Chondrocyte (in vitro differentiated cells): ENCODE measurements at regions not wholly inside any gene's neighbourhood (a gene's known extent, or its start where the extent isn't known, plus 50 kb on each side); places are given as distances from the start of the nearest gene placed in this dataset.

Source experiments
- DNase-seq: peaks from one replicate; pipeline ENCODE4 v3.0.0; 2021; ENCODE audit warnings: mixed read lengths, low spot score
- H3K27ac Mint-ChIP-seq: one replicate; pipeline ENCODE4 v1.8.0; 2021; ENCODE audit warnings: mild to moderate bottlenecking, moderate library complexity, mixed read lengths; ENCODE audit not compliant: unreplicated experiment
- H3K27me3 Mint-ChIP-seq: 2 replicates; pipeline ENCODE4 v1.8.0; 2021; ENCODE audit warnings: low read depth, mixed read lengths
- H3K36me3 Mint-ChIP-seq: 2 replicates; pipeline ENCODE4 v1.8.0; 2021; ENCODE audit warnings: low read depth, mixed read lengths
- H3K4me1 Mint-ChIP-seq: 2 replicates; pipeline ENCODE4 v1.8.0; 2021; ENCODE audit warnings: low read depth, mild to moderate bottlenecking, mixed read lengths
- H3K4me3 Mint-ChIP-seq: one replicate; pipeline ENCODE4 v1.8.0; 2021; ENCODE audit warnings: mild to moderate bottlenecking, moderate library complexity, mixed read lengths; ENCODE audit not compliant: unreplicated experiment
- H3K9me3 Mint-ChIP-seq: 2 replicates; pipeline ENCODE4 v1.8.0; 2021; ENCODE audit warnings: low read depth, mixed read lengths
- CTCF ChIP-seq: fragments of 200-600 bp; sonication (generic); IDR thresholded peaks from 2 replicates; pipeline ENCODE4 v1.5.0; 2021; ENCODE audit warnings: antibody characterized with exemption, mild to moderate bottlenecking, moderate library complexity

GRCh38 chr4:26144526-26145155, 176.2 kb upstream of the RBPJ start:
- peaks cover 2% of the 10 kb centered on the region for H3K36me3 Mint-ChIP-seq
- no peak for DNase-seq
- peaks cover 5% of the 10 kb centered on the region for H3K27me3 Mint-ChIP-seq
- TF ChIP-seq CTCF: no peak
- H3K27ac Mint-ChIP-seq: no peak overlapping the region
- peaks cover 44% of the 10 kb centered on the region for H3K4me1 Mint-ChIP-seq
- H3K4me3 Mint-ChIP-seq: no peak overlapping the region
- no peaks in the 10 kb centered on the region for H3K9me3 Mint-ChIP-seq

GRCh38 chr4:26145212-26145611, 175.6 kb upstream of the RBPJ start:
- Mint-ChIP-seq H3K27me3 (peaks cover 5% of the 10 kb centered on the region), H3K4me3 (no peak overlapping the region), H3K4me1 (peaks cover 38% of the 10 kb centered on the region), H3K27ac (no peak overlapping the region), H3K36me3 (peaks cover 2% of the 10 kb centered on the region), H3K9me3 (no peaks in the 10 kb centered on the region)
- TF ChIP-seq CTCF: no peak
- no peak for DNase-seq

DNA sequence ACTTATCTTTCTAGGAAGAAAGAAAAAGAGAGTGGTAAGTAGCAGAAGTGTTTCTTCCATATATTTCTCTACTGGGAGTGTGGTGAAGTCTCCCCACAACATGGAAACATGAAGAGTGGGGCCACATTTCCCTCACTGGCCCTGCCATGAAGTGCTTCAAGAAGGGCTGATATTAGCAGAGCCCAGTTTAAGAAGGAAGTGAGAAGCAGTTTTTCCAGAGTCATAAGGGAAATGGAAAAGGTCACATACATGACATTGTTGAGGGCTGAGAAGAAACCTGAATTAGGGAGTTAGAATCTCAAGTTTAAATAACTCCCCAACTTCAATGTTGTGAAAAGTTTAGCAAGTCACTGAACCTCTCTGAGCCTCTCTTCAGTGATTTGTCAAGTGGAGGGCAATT, 171.9 kb upstream of the RBPJ start:
- DNase-seq: no peak
- Mint-ChIP-seq H3K4me3 (no peak overlapping the region), H3K27ac (no peak overlapping the region), H3K4me1 (peaks cover 21% of the 10 kb centered on the region), H3K9me3 (no peaks in the 10 kb centered on the region), H3K27me3 (peaks cover 6% of the 10 kb centered on the region), H3K36me3 (peaks cover 2% of the 10 kb centered on the region)
- TF ChIP-seq CTCF: no peak

DNA sequence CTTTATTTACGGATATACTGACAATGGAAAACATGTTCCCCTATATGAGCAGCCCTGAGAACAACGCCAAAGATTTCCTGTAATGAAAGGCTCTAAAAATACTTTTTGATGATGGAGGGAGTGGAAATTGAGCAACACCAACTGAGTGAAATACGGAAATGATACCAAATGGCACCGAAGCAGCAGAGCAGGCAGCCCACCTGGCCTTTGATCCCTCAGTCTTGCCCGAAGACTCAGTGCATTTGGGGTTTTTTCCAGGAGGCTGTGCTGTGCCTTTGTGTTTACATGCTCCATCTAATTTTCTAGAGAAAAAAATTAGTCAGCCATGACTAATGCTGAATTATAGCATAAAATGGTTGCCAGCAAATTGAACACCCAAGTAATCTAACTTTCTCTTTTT, 169.9 kb upstream of the RBPJ start:
- no peak for TF ChIP-seq CTCF
- Mint-ChIP-seq H3K27me3 (peaks cover 10% of the 10 kb centered on the region), H3K4me1 (peaks cover 8% of the 10 kb centered on the region), H3K9me3 (no peaks in the 10 kb centered on the region), H3K4me3 (no peak overlapping the region), H3K36me3 (peaks cover 2% of the 10 kb centered on the region), H3K27ac (no peak overlapping the region)
- DNase-seq: no peak

GRCh38 chr4:26151615-26152014, 169.2 kb upstream of the RBPJ start:
- H3K4me1 Mint-ChIP-seq: peaks cover 8% of the 10 kb centered on the region
- DNase-seq: no peak
- H3K27me3 Mint-ChIP-seq: peaks cover 10% of the 10 kb centered on the region
- no peaks in the 10 kb centered on the region for H3K9me3 Mint-ChIP-seq
- no peak overlapping the region for H3K27ac Mint-ChIP-seq
- no peak overlapping the region for H3K4me3 Mint-ChIP-seq
- peaks cover 2% of the 10 kb centered on the region for H3K36me3 Mint-ChIP-seq
- TF ChIP-seq CTCF: no peak
